ENCODE measurements at regions not wholly inside any gene's neighbourhood (a gene's known extent, or its start where the extent isn't known, plus 50 kb on each side); places are given as distances from the start of the nearest gene placed in this dataset.

GRCh38 chr10:78802866-78803265 lies 265.9 kb upstream of the ZMIZ1 start:
- Histone ChIP-seq H3K36me3 (ENCODE audit: insufficient read depth, low read length) (no peaks in the 10 kb centered on the region), H3K4me3 (ENCODE audit: low read length) (no peak overlapping the region), H3K4me1 (ENCODE audit: insufficient read depth, low read length) (no peaks in the 10 kb centered on the region), H3K27me3 (ENCODE audit: insufficient read depth, low read length, poor library complexity, severe bottlenecking) (no peaks in the 10 kb centered on the region), H3K9me3 (ENCODE audit: low read length) (no peaks in the 10 kb centered on the region), H3K27ac (ENCODE audit: low read depth, low read length) (no peak overlapping the region)
- ChIA-PET POLR2A (no interaction called here), CTCF (no interaction called here)
- H3K27ac Mint-ChIP-seq: no peak overlapping the region
- no peak overlapping the region for H3K4me3 Mint-ChIP-seq
- no peaks in the 10 kb centered on the region for H3K36me3 Mint-ChIP-seq
- no peak for DNase-seq
- H3K4me1 Mint-ChIP-seq: no peaks in the 10 kb centered on the region
- no peaks in the 10 kb centered on the region for H3K9me3 Mint-ChIP-seq
- peaks cover 3 to 15% of the 10 kb centered on the region in 2 donors for H3K27me3 Mint-ChIP-seq

- Histone ChIP-seq H3K27me3 (ENCODE audit: insufficient read depth, low read length, poor library complexity, severe bottlenecking) (no peaks in the 10 kb centered on the region), H3K9me3 (ENCODE audit: low read length) (no peaks in the 10 kb centered on the region), H3K27ac (ENCODE audit: low read depth, low read length) (no peak overlapping the region), H3K36me3 (ENCODE audit: insufficient read depth, low read length) (no peaks in the 10 kb centered on the region), H3K4me1 (ENCODE audit: insufficient read depth, low read length) (no peaks in the 10 kb centered on the region), H3K4me3 (ENCODE audit: low read length) (no peak overlapping the region)
- ChIA-PET CTCF (no interaction called here), POLR2A (no interaction called here)
- Mint-ChIP-seq H3K4me3 (no peak overlapping the region), H3K4me1 (no peaks in the 10 kb centered on the region), H3K36me3 (no peaks in the 10 kb centered on the region), H3K9me3 (no peaks in the 10 kb centered on the region), H3K27me3 (peaks cover 8 to 11% of the 10 kb centered on the region in 2 donors), H3K27ac (no peak overlapping the region)
- DNase-seq: no peak
These were observed 265.1 kb upstream of the ZMIZ1 start for GRCh38 chr10:78803710-78804109.

DNA sequence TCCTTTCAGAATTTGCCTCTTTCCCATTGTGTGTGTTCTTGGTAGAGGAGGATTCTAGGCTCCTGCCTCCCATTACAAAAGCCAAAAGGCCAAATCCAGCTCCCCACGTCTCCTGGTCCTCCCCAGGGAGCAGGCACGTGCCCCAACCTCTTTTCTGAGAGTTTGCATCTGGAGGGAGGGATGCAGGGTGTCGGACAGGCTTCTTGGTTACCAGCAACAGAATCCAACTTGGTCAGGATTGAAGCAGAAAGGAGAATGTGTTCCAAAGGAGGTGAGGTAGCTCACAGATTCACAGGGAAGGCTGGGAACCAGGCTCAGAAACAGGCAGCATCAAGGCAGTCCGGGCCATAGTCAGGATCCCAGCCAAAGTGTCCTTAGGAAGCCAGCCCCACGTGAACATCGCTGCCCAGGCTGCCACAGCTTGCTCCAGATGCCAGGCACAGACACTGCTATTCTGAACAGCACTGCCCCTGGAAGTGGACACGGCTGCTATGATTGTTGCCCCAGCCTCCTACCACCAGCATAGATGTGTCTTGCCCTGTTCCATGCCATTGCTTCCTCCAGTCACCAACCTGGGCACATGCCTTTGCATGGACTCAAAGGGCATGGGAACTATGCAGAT lies 264.2 kb upstream of the ZMIZ1 start:
- POLR2A ChIA-PET: no interaction called here
- no peak overlapping the region for H3K27ac ChIP-seq (ENCODE audit: low read depth, low read length)
- H3K27ac Mint-ChIP-seq: no peak overlapping the region
- H3K4me3 ChIP-seq (ENCODE audit: low read length): no peak overlapping the region
- H3K9me3 Mint-ChIP-seq: no peaks in the 10 kb centered on the region
- no peaks in the 10 kb centered on the region for H3K4me1 Mint-ChIP-seq
- no peaks in the 10 kb centered on the region for H3K4me1 ChIP-seq (ENCODE audit: insufficient read depth, low read length)
- no peaks in the 10 kb centered on the region for H3K36me3 Mint-ChIP-seq
- no peaks in the 10 kb centered on the region for H3K36me3 ChIP-seq (ENCODE audit: insufficient read depth, low read length)
- H3K27me3 Mint-ChIP-seq: peaks cover 11 to 13% of the 10 kb centered on the region in 2 donors
- no peaks in the 10 kb centered on the region for H3K27me3 ChIP-seq (ENCODE audit: insufficient read depth, low read length, poor library complexity, severe bottlenecking)
- no peaks in the 10 kb centered on the region for H3K9me3 ChIP-seq (ENCODE audit: low read length)
- CTCF ChIA-PET: no interaction called here
- H3K4me3 Mint-ChIP-seq: no peak overlapping the region
- no peak for DNase-seq

DNA sequence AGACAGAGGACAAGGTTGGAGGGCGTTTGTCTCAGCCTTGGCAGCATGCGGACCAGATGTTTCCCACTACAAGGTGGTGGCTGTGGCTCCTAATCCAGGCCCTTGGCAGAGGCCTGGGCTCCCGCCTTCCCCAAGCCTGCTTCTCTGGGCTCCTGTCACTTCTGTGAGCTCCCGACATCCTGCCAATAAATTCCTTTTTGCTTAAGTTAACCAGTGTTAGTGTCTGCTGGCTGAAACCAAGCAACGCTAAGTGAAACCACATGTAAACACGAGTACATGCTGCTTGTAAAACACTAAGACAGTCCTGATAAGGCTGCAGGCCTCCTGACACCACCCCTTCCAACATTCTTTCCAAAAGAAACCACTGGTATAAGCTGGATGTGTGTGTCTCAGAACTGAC lies 263.6 kb upstream of the ZMIZ1 start:
- H3K36me3 Mint-ChIP-seq: no peaks in the 10 kb centered on the region
- H3K9me3 ChIP-seq (ENCODE audit: low read length): no peaks in the 10 kb centered on the region
- H3K27ac ChIP-seq (ENCODE audit: low read depth, low read length): no peak overlapping the region
- no peaks in the 10 kb centered on the region for H3K4me1 Mint-ChIP-seq
- DNase-seq: no peak
- CTCF ChIA-PET: no interaction called here
- no peak overlapping the region for H3K27ac Mint-ChIP-seq
- H3K27me3 Mint-ChIP-seq: peaks cover 7 to 14% of the 10 kb centered on the region in 2 donors
- no peaks in the 10 kb centered on the region for H3K4me1 ChIP-seq (ENCODE audit: insufficient read depth, low read length)
- H3K9me3 Mint-ChIP-seq: no peaks in the 10 kb centered on the region
- POLR2A ChIA-PET: no interaction called here
- no peak overlapping the region for H3K4me3 Mint-ChIP-seq
- no peaks in the 10 kb centered on the region for H3K27me3 ChIP-seq (ENCODE audit: insufficient read depth, low read length, poor library complexity, severe bottlenecking)
- H3K36me3 ChIP-seq (ENCODE audit: insufficient read depth, low read length): no peaks in the 10 kb centered on the region
- no peak overlapping the region for H3K4me3 ChIP-seq (ENCODE audit: low read length)

GRCh38 chr10:78806681-78807221 lies 262.0 kb upstream of the ZMIZ1 start:
- H3K4me3 ChIP-seq (ENCODE audit: low read length): no peak overlapping the region
- no peaks in the 10 kb centered on the region for H3K9me3 Mint-ChIP-seq

GRCh38 chr10:78807504-78808203 lies 261.1 kb upstream of the ZMIZ1 start:
- Mint-ChIP-seq H3K9me3 (no peaks in the 10 kb centered on the region), H3K27ac (no peak overlapping the region), H3K27me3 (peaks cover 5 to 31% of the 10 kb centered on the region in 2 donors), H3K4me3 (no peak overlapping the region), H3K4me1 (no peaks in the 10 kb centered on the region), H3K36me3 (no peaks in the 10 kb centered on the region)
- H3K4me1 ChIP-seq (ENCODE audit: insufficient read depth, low read length): no peaks in the 10 kb centered on the region
- H3K27ac ChIP-seq (ENCODE audit: low read depth, low read length): no peak overlapping the region
- no peaks in the 10 kb centered on the region for H3K9me3 ChIP-seq (ENCODE audit: low read length)
- CTCF ChIA-PET: no interaction called here
- no peaks in the 10 kb centered on the region for H3K36me3 ChIP-seq (ENCODE audit: insufficient read depth, low read length)
- H3K4me3 ChIP-seq (ENCODE audit: low read length): no peak overlapping the region
- POLR2A ChIA-PET: no interaction called here
- H3K27me3 ChIP-seq (ENCODE audit: insufficient read depth, low read length, poor library complexity, severe bottlenecking): no peaks in the 10 kb centered on the region
- DNase-seq: no peak

More at GRCh38 chr10:78806681-78807221, 262.0 kb upstream of the ZMIZ1 start:
- DNase-seq: no peak
- Histone ChIP-seq H3K27me3 (ENCODE audit: insufficient read depth, low read length, poor library complexity, severe bottlenecking) (no peaks in the 10 kb centered on the region), H3K36me3 (ENCODE audit: insufficient read depth, low read length) (no peaks in the 10 kb centered on the region), H3K4me1 (ENCODE audit: insufficient read depth, low read length) (no peaks in the 10 kb centered on the region), H3K9me3 (ENCODE audit: low read length) (no peaks in the 10 kb centered on the region), H3K27ac (ENCODE audit: low read depth, low read length) (no peak overlapping the region)
- CTCF ChIA-PET: no interaction called here
- Mint-ChIP-seq H3K36me3 (no peaks in the 10 kb centered on the region), H3K4me3 (no peak overlapping the region), H3K27me3 (peaks cover 8 to 23% of the 10 kb centered on the region in 2 donors), H3K4me1 (no peaks in the 10 kb centered on the region), H3K27ac (no peak overlapping the region)
- POLR2A ChIA-PET: no interaction called here

DNA sequence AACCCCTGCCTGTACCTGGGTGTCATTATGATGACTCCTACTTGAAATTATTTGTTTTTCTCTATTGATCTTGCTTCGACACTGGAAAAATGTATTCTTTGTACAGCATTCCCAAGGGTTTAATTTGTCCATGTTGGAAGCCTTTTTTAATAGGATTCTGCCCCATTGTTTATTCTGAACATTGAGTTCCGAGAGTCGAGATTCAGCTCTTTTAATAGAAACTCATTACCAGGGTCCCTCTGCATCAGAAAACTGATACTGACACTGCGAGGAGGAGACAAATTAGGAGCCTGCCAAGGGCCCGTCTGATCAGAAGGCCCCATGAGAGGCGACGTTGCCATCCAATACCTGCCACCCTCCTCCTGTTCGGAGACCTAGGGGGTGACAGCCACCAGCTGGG lies 260.5 kb upstream of the ZMIZ1 start:
- Mint-ChIP-seq H3K36me3 (no peaks in the 10 kb centered on the region), H3K27me3 (peaks cover 7 to 34% of the 10 kb centered on the region in 2 donors), H3K9me3 (no peaks in the 10 kb centered on the region), H3K4me1 (no peaks in the 10 kb centered on the region), H3K27ac (no peak overlapping the region), H3K4me3 (no peak overlapping the region)
- no peaks in the 10 kb centered on the region for H3K9me3 ChIP-seq (ENCODE audit: low read length)
- H3K36me3 ChIP-seq (ENCODE audit: insufficient read depth, low read length): no peaks in the 10 kb centered on the region
- no peaks in the 10 kb centered on the region for H3K27me3 ChIP-seq (ENCODE audit: insufficient read depth, low read length, poor library complexity, severe bottlenecking)
- ChIA-PET POLR2A (no interaction called here), CTCF (no interaction called here)
- H3K4me3 ChIP-seq (ENCODE audit: low read length): no peak overlapping the region
- no peak overlapping the region for H3K27ac ChIP-seq (ENCODE audit: low read depth, low read length)
- DNase-seq: no peak
- H3K4me1 ChIP-seq (ENCODE audit: insufficient read depth, low read length): no peaks in the 10 kb centered on the region

DNA sequence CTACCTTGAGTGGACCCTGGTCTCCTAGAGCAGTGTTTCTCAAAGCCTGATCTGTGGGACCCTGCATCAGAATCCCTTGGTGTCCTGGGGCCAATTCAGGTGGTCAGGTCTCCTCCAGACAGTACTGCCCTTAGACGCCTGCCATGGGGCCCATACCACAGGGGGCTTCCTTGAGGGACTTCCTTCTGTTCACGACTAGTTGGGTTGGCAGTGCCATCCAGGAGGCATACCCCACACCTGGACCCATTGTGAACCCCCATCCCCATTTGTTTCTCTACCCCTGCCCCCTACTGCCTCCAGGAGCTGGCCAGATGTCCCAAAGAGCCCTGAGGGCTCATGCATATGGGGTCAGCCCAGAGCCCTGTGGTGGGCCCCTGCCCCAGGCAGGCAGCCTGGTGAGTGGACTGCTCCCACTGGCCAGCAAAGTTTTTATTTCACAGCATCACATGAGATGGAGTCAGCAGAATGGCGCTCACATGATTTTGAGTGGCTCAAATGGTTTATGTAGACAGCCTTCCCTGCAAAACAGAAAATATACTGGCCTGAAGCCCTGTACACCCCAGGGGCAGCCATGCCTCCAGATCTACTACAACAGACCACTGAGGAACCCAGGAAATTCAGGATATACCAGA lies 259.9 kb upstream of the ZMIZ1 start:
- peaks cover 7 to 40% of the 10 kb centered on the region in 2 donors for H3K27me3 Mint-ChIP-seq
- H3K27ac Mint-ChIP-seq: peak overlapping the region in 1 of 8 donors; percentile 32
- no peak overlapping the region for H3K4me3 Mint-ChIP-seq
- no peaks in the 10 kb centered on the region for H3K36me3 Mint-ChIP-seq
- POLR2A ChIA-PET: no interaction called here
- no peak for DNase-seq
- CTCF ChIA-PET: no interaction called here
- Histone ChIP-seq H3K4me3 (ENCODE audit: low read length) (no peak overlapping the region), H3K9me3 (ENCODE audit: low read length) (no peaks in the 10 kb centered on the region), H3K4me1 (ENCODE audit: insufficient read depth, low read length) (no peaks in the 10 kb centered on the region), H3K36me3 (ENCODE audit: insufficient read depth, low read length) (no peaks in the 10 kb centered on the region), H3K27me3 (ENCODE audit: insufficient read depth, low read length, poor library complexity, severe bottlenecking) (no peaks in the 10 kb centered on the region), H3K27ac (ENCODE audit: low read depth, low read length) (no peak overlapping the region)
- H3K9me3 Mint-ChIP-seq: no peaks in the 10 kb centered on the region
- H3K4me1 Mint-ChIP-seq: no peaks in the 10 kb centered on the region

Measured in CD8-positive, alpha-beta memory T cell (primary cell).